ENCODE measurements at regions not wholly inside any gene's neighbourhood (a gene's known extent, or its start where the extent isn't known, plus 50 kb on each side); places are given as distances from the start of the nearest gene placed in this dataset.
"Not testable (repeated sequence)": the region's sequence is repeated elsewhere in the genome, so short reads cannot be mapped to it uniquely, and the experiment has no call there.

DNA sequence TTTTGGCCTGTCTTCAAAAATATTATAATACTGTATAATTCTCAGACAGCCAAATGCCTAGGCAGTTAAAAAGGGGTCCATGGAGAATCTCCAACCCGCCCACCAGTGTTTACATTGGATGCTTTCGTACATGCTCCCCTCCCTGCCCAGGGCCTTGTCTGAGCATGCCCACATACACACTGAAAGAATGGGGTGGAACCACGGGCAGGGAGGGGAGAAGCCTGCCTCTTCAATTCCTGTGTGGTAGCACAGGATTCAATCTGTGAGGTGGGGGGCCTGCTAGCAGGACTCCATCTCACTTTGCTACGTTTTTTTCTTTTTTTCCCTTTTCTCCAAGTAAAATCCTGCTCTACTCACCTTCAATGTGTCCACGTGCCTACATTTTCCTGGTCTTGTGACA, 314.7 kb upstream of the GRAMD2B start:
- Mint-ChIP-seq H3K4me3 (no peak overlapping the region), H3K4me1 (ENCODE audit: low read depth) (no peaks in the 10 kb centered on the region), H3K27ac (no peak overlapping the region), H3K36me3 (no peaks in the 10 kb centered on the region), H3K27me3 (no peaks in the 10 kb centered on the region), H3K9me3 (peaks cover 10% of the 10 kb centered on the region)
- ChIA-PET CTCF (interaction anchor here (0.7 kb wide), 1 partner anchor 66 kb away, joined by 3 read pairs; no protein-coding TSS in a partner anchor), POLR2A (no interaction called here)
- intact Hi-C loops (cut with micrococcal nuclease): no loop called here
- no peak for DNase-seq

DNA sequence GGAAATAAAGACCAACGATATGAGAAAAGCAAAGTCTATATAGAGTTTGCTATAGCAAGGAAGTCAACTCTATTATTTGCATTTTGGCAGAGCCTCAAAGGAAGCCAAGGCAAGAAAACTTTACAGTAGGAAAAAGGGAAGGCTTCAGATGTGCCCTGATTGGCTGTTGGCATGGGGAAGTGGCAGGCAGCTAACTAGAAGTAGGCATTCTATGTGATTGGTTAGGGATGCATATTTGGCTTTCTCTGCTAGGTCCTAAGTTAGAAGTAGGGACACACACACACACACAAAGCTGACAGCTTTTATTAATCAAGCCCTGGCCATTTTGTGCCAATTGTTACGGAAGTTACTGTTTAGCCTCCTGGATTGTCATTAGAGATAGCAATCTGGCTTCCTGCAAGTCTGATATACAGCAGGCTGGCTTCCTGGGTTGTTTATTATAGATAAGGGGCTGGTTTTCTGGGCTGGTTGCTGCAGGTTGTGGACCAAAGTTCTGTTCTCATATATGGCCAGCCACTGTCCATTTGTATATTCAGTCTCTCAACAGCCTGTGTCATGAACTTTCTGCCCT, 308.1 kb upstream of the GRAMD2B start:
- Mint-ChIP-seq H3K27me3 (no peaks in the 10 kb centered on the region), H3K4me3 (no peak overlapping the region), H3K9me3 (peaks cover 21% of the 10 kb centered on the region), H3K36me3 (no peaks in the 10 kb centered on the region), H3K27ac (no peak overlapping the region), H3K4me1 (ENCODE audit: low read depth) (no peaks in the 10 kb centered on the region)
- no peak for DNase-seq
- POLR2A ChIA-PET: no interaction called here
- intact Hi-C loops (cut with micrococcal nuclease): no loop called here
- CTCF ChIA-PET: no interaction called here

DNA sequence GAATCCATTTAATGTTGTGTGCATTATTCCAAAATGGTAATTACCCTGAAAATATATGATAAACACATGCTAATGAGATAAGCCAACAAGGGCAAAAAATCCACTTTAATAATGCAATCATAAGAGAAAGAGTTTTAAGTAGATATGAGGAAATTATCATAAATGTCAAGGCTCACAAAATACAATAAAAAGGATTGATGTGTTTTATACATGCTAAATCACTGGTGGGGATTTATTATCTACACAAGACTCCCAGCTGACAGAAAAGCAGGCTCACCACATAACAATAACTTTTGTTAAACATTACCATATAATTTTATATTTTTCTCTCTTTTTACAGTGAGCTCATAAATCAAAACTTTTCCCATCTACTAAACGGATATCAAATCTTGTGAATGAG, 306.2 kb upstream of the GRAMD2B start:
- CTCF ChIA-PET: no interaction called here
- no peaks in the 10 kb centered on the region for H3K4me1 Mint-ChIP-seq (ENCODE audit: low read depth)
- peaks cover 18% of the 10 kb centered on the region for H3K9me3 Mint-ChIP-seq
- no peaks in the 10 kb centered on the region for H3K27me3 Mint-ChIP-seq
- no peaks in the 10 kb centered on the region for H3K36me3 Mint-ChIP-seq
- DNase-seq: no peak
- no peak overlapping the region for H3K27ac Mint-ChIP-seq
- intact Hi-C loops (cut with micrococcal nuclease): no loop called here
- POLR2A ChIA-PET: no interaction called here
- H3K4me3 Mint-ChIP-seq: no peak overlapping the region

DNA sequence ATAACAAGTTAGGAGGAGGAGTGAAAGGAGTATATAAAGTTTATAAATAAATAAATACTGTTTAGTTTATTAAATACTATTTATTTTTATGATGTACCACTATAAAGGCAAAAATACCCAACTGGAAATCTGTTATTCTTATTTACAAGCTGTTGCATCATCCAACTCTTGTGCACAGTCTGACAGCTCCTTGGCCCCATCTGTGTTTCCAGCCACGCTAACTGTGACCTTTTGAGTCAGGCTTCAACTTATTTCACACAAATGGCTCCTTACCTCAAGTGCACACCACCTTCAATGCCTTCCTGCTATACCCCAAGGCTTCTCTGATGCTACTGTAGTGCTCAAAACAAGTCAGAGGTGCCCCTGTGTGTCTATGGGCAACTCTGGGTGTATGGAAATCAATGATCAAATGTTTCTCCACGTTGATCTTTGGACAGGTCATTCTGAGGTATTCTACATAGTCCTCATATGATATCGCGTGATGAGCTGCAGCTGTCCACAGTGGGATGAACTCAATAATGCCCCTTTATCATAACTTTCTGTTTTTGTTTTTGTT, 303.2 kb upstream of the GRAMD2B start:
- H3K9me3 Mint-ChIP-seq: peaks cover 3% of the 10 kb centered on the region
- H3K27me3 Mint-ChIP-seq: no peaks in the 10 kb centered on the region
- ChIA-PET CTCF (no interaction called here), POLR2A (no interaction called here)
- no peaks in the 10 kb centered on the region for H3K36me3 Mint-ChIP-seq
- H3K27ac Mint-ChIP-seq: no peak overlapping the region
- DNase-seq: no peak
- no peak overlapping the region for H3K4me3 Mint-ChIP-seq
- intact Hi-C loops (cut with micrococcal nuclease): no loop called here
- no peaks in the 10 kb centered on the region for H3K4me1 Mint-ChIP-seq (ENCODE audit: low read depth)

DNA sequence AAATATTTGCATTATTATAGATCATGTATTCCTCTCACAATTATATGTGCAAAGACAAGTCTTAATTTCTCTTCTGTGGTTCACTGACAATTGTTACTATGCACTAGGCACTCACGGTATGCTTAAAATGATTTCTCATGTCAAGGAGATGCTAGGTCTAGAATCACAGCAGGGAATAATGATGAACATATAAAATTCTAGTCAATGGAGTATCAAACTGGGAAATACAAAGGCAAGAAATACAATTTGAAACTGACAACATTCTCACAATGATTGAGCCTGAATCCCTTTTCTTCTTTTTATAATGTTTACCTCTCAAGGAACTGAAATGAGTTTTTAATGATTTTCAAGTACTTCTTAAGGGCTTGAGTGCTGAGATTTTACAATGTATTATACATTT, 302.3 kb upstream of the GRAMD2B start:
- Mint-ChIP-seq H3K9me3 (peaks cover 3% of the 10 kb centered on the region), H3K4me1 (ENCODE audit: low read depth) (no peaks in the 10 kb centered on the region), H3K36me3 (no peaks in the 10 kb centered on the region), H3K27ac (no peak overlapping the region), H3K4me3 (no peak overlapping the region), H3K27me3 (no peaks in the 10 kb centered on the region)
- ChIA-PET POLR2A (no interaction called here), CTCF (no interaction called here)
- intact Hi-C loops (cut with micrococcal nuclease): no loop called here
- no peak for DNase-seq

DNA sequence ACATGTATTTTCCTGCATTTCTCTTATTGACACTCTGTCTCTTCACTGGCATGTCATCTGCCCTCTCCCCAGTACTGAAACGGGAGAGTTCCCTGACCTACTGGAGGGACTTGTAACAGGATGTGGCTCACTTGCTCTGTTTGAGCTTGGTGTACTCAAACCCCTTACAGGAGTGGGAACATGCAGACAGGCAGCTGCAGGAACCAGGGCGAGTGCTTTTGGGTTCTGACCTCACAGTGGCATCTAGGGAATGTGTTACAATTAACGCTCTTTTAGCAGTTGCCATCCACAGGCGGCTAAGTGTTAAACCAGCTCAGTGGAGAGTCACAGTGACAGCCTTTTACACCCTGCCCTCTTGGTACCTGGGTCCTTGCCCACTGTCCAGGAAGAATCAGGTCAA, 300.3 kb upstream of the GRAMD2B start:
- Mint-ChIP-seq H3K27me3 (no peaks in the 10 kb centered on the region), H3K27ac (no peak overlapping the region), H3K9me3 (no peaks in the 10 kb centered on the region), H3K4me3 (no peak overlapping the region), H3K36me3 (no peaks in the 10 kb centered on the region), H3K4me1 (ENCODE audit: low read depth) (no peaks in the 10 kb centered on the region)
- intact Hi-C loops (cut with micrococcal nuclease): no loop called here
- CTCF ChIA-PET: no interaction called here
- POLR2A ChIA-PET: no interaction called here
- DNase-seq: no peak

DNA sequence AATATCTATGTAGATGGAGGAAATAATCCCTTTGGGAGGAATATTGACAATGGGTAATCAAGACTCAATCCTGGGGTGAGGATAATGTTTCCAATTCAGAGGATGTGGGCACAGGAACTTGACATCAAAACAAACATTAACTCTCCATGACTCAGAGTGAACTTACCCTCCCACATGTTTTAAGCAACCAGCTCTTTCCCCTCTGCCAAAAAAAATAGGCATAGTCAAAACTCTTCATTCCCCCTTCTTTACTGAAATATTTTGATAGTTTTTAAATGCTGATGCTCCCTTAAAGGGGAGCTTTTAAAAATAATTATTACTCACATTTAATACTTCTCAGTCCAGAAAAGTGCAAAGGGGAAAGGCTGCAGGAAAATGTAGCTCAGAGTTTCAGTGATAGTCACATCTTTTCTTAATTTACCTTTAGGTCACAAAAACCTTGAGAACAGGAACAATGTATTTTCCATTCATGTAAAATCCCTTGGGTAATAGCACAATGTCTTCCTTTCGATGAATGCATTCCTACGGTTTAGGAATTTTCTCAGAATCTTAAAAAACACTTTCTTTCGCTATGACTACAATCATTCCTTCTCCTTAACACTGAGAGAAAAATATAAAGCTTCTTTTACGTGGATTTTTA, 298.4 kb upstream of the GRAMD2B start:
- ChIA-PET CTCF (no interaction called here), POLR2A (no interaction called here)
- H3K4me1 Mint-ChIP-seq (ENCODE audit: low read depth): no peaks in the 10 kb centered on the region
- H3K4me3 Mint-ChIP-seq: no peak overlapping the region
- H3K27ac Mint-ChIP-seq: no peak overlapping the region
- peaks cover 4% of the 10 kb centered on the region for H3K9me3 Mint-ChIP-seq
- H3K27me3 Mint-ChIP-seq: no peaks in the 10 kb centered on the region
- no peaks in the 10 kb centered on the region for H3K36me3 Mint-ChIP-seq
- intact Hi-C loops (cut with micrococcal nuclease): no loop called here
- DNase-seq: no peak

DNA sequence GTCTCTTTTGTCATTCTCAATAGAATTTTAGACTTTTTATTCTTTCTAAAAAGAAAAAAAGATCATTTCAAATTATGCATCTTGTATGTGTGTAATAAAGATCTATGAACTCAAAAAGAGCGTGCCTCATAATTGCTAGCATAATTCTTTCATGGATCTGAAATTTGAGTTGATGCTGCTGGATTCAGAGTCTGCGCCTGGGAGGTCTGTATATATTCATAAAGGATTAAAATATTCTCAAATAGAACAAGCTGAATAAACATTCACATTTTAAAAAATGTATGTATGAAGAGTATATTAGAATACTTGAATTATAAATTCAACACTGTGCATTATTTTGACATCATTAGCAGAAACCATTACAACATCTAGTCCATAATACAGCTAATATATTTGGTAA, 297.8 kb upstream of the GRAMD2B start:
- Mint-ChIP-seq H3K9me3 (peaks cover 4% of the 10 kb centered on the region), H3K4me3 (no peak overlapping the region), H3K4me1 (ENCODE audit: low read depth) (no peaks in the 10 kb centered on the region), H3K36me3 (no peaks in the 10 kb centered on the region), H3K27ac (no peak overlapping the region), H3K27me3 (no peaks in the 10 kb centered on the region)
- POLR2A ChIA-PET: no interaction called here
- CTCF ChIA-PET: no interaction called here
- DNase-seq: no peak
- intact Hi-C loops (cut with micrococcal nuclease): no loop called here

DNA sequence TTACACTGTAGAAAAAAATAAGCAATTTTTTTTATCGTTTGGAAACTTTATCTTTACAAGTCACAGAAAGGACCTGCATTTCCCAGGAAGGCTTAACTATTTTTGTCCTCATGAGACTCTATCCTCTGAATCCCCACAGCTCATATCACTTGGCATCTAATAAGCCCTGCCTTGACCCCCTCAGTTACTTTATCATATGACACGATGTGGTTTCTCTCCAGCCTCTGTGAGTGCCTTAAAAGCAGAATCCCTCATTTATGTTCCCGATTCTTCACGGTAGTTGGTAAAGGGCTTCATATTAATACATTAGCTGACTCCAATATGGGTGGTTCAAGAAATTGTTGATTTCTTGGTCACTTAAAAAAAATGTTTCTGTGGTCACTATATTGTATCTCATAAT, 296.6 kb upstream of the GRAMD2B start:
- intact Hi-C loops (cut with micrococcal nuclease): no loop called here
- POLR2A ChIA-PET: no interaction called here
- no peak for DNase-seq
- CTCF ChIA-PET: no interaction called here
- no peaks in the 10 kb centered on the region for H3K27me3 Mint-ChIP-seq
- H3K4me3 Mint-ChIP-seq: no peak overlapping the region
- peaks cover 4% of the 10 kb centered on the region for H3K9me3 Mint-ChIP-seq
- no peaks in the 10 kb centered on the region for H3K4me1 Mint-ChIP-seq (ENCODE audit: low read depth)
- no peak overlapping the region for H3K27ac Mint-ChIP-seq
- H3K36me3 Mint-ChIP-seq: no peaks in the 10 kb centered on the region

DNA sequence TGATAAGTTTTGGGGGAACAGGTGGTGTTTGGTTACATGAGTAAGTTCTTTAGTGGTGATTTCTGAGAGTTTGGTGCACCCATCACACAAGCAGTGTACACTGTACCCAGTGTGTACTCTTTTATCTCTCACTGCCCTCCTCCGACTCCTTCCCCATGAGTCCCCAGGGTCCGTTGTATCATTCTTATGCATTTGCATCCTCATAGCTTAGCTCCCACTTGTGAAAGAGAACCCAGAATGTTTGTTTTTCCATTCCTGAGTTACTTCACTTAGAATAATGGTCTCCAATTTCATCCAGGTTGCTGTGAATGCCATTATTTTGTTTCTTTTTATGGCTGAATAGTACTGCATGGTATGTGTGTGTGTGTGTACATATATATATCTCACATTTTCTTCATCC, 295.8 kb upstream of the GRAMD2B start:
- H3K4me3 Mint-ChIP-seq; POLR2A ChIA-PET; H3K27me3 Mint-ChIP-seq; H3K36me3 Mint-ChIP-seq; intact Hi-C loops (cut with micrococcal nuclease); H3K27ac Mint-ChIP-seq; H3K4me1 Mint-ChIP-seq (ENCODE audit: low read depth); DNase-seq; CTCF ChIA-PET; H3K9me3 Mint-ChIP-seq: not testable (repeated sequence)

DNA sequence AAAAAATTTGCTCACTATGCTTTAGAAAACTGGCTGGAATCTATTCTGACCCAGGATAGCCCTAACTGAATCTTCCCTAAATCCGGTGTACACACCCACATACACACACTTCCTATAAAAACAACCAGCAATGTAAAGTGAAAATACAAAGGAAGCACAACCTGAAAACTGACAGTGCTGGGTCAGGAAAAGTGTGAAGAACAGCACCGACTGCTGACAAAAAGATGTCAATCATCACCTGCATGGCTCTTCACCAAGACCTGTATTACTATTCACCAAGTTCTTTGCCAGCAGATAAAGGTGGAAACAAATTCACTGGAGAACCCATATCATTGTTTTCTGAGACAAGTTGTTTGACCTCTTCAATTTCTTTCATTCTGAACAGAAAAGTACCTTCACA, 293.8 kb upstream of the GRAMD2B start:
- Mint-ChIP-seq H3K4me1 (ENCODE audit: low read depth) (no peaks in the 10 kb centered on the region), H3K27ac (no peak overlapping the region), H3K27me3 (no peaks in the 10 kb centered on the region), H3K9me3 (peaks cover 9% of the 10 kb centered on the region), H3K36me3 (no peaks in the 10 kb centered on the region), H3K4me3 (no peak overlapping the region)
- ChIA-PET POLR2A (no interaction called here), CTCF (no interaction called here)
- DNase-seq: no peak
- intact Hi-C loops (cut with micrococcal nuclease): no loop called here

DNA sequence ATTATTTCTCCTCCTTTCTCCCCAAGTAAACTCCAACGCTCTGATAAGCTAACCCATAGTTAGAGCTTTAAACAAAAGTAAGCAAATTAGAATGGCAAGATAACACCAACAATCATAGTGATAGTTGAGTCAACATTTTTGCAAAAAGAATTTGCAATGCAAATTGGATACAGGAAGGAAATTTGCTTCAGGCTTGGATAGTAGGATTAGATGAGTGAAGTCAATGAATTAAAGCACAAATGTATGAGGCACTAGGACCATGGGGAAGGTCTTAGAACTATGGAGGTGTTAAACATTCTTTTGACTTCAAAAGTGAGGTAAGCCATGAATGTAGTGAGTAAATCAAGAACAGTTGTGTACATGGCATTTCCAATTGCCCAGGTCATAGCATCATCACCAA, 289.8 kb upstream of the GRAMD2B start:
- DNase-seq: no peak
- Mint-ChIP-seq H3K36me3 (no peaks in the 10 kb centered on the region), H3K27me3 (no peaks in the 10 kb centered on the region), H3K27ac (no peak overlapping the region), H3K4me1 (ENCODE audit: low read depth) (no peaks in the 10 kb centered on the region), H3K9me3 (peaks cover 9% of the 10 kb centered on the region), H3K4me3 (no peak overlapping the region)
- ChIA-PET CTCF (no interaction called here), POLR2A (no interaction called here)
- intact Hi-C loops (cut with micrococcal nuclease): no loop called here

DNA sequence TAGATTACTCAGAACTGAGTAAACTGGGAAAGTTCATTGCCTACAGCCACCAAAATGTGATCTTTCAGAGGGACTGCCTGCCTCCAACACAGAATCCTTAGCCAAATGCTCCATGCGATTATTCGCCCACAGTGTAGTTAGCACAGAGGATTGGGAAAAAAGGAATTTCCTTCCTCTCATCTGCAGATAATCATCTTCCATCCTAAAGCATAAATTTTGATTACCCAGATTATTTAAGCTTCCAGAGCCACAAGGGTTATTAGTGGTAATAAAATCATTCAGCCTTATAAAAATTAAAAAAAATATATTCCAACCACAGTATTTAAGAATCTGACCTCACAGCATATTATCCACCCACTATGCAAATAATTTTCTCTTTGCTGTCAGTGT, 285.3 kb upstream of the GRAMD2B start:
- Mint-ChIP-seq H3K27me3 (no peaks in the 10 kb centered on the region), H3K9me3 (peaks cover 10% of the 10 kb centered on the region), H3K4me1 (ENCODE audit: low read depth) (no peaks in the 10 kb centered on the region), H3K27ac (no peak overlapping the region), H3K4me3 (no peak overlapping the region), H3K36me3 (no peaks in the 10 kb centered on the region)
- no peak for DNase-seq
- intact Hi-C loops (cut with micrococcal nuclease): no loop called here
- CTCF ChIA-PET: no interaction called here
- POLR2A ChIA-PET: no interaction called here

Data from activated CD4-positive, alpha-beta memory T cell treated with anti-CD3 and anti-CD28 coated beads for 36 hours (primary cell).